ENCODE measurements at regions not wholly inside any gene's neighbourhood (a gene's known extent, or its start where the extent isn't known, plus 50 kb on each side); places are given as distances from the start of the nearest gene placed in this dataset.
"Not testable (repeated sequence)": the region's sequence is repeated elsewhere in the genome, so short reads cannot be mapped to it uniquely, and the experiment has no call there.

GRCh38 chr17:77833769-77834168, 124.7 kb upstream of the TNRC6C start:
- no peaks in the 10 kb centered on the region for H3K36me3 Mint-ChIP-seq (ENCODE audit: low read depth, unreplicated experiment)
- H3K9me3 Mint-ChIP-seq (ENCODE audit: unreplicated experiment): no peaks in the 10 kb centered on the region
- no peak overlapping the region for H3K4me3 Mint-ChIP-seq (ENCODE audit: unreplicated experiment)
- peaks cover 1% of the 10 kb centered on the region for H3K27me3 Mint-ChIP-seq (ENCODE audit: unreplicated experiment)
- TF ChIP-seq, protein P1, sequence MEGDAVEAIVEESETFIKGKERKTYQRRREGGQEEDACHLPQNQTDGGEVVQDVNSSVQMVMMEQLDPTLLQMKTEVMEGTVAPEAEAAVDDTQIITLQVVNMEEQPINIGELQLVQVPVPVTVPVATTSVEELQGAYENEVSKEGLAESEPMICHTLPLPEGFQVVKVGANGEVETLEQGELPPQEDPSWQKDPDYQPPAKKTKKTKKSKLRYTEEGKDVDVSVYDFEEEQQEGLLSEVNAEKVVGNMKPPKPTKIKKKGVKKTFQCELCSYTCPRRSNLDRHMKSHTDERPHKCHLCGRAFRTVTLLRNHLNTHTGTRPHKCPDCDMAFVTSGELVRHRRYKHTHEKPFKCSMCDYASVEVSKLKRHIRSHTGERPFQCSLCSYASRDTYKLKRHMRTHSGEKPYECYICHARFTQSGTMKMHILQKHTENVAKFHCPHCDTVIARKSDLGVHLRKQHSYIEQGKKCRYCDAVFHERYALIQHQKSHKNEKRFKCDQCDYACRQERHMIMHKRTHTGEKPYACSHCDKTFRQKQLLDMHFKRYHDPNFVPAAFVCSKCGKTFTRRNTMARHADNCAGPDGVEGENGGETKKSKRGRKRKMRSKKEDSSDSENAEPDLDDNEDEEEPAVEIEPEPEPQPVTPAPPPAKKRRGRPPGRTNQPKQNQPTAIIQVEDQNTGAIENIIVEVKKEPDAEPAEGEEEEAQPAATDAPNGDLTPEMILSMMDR (IDR thresholded peaks at IDR 0.05; ENCODE audit: unreplicated experiment): no peak
- no peak for DNase-seq (ENCODE audit: low spot score)
- no peak overlapping the region for H3K27ac Mint-ChIP-seq (ENCODE audit: unreplicated experiment)
- H3K4me1 Mint-ChIP-seq (ENCODE audit: unreplicated experiment): no peaks in the 10 kb centered on the region

DNA sequence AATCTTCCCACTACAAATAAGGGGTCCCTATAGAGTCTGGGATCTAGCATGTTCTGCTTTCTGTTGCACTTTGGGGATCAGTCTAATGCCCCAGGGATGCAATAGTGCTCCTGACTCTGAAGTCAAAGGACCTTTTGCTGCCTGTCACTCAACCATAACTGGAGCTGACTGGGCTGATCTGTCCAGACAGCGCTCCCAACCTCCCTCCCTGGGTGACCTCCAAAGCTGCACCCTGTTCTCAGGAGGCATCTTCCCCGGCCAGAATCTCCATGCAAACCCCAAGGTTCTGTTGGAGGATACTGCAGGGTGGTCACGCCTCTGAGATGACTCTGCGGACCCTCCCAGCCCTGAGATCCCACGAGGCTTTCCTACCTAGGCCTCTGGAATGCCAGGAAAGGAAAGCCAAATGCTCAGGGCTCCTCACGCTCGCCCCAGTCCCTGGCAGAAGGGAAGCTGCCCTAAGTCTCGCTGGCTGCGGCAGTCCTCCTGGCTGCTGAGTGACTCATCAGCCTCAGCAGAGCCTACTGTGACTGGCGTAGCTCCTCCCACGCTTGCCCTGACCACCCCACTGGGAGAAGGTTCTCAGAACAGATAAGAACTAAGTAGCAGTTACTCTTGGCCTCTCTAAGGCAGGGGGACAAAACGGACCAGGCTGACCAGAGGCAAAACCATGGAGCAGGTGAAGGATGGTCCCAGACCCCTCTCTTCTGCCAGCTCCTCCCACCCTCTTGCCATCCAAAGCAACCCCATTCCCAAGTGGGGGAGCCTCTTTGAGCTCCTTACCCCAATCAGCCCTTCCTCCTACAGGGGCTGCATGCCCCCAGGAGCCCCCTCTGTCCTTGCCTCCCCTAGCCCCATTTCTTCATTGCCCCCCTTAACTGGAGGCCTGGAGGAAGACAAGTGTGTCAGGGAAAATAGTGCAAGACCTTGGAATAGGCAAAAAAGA, 124.1 kb upstream of the TNRC6C start:
- H3K27ac Mint-ChIP-seq (ENCODE audit: unreplicated experiment): no peak overlapping the region
- no peaks in the 10 kb centered on the region for H3K36me3 Mint-ChIP-seq (ENCODE audit: low read depth, unreplicated experiment)
- no peaks in the 10 kb centered on the region for H3K4me1 Mint-ChIP-seq (ENCODE audit: unreplicated experiment)
- H3K4me3 Mint-ChIP-seq (ENCODE audit: unreplicated experiment): no peak overlapping the region
- TF ChIP-seq, protein P1 (IDR thresholded peaks at IDR 0.05; ENCODE audit: unreplicated experiment): no peak
- no peaks in the 10 kb centered on the region for H3K9me3 Mint-ChIP-seq (ENCODE audit: unreplicated experiment)
- DNase-seq (ENCODE audit: low spot score): no peak
- peaks cover 1% of the 10 kb centered on the region for H3K27me3 Mint-ChIP-seq (ENCODE audit: unreplicated experiment)

DNA sequence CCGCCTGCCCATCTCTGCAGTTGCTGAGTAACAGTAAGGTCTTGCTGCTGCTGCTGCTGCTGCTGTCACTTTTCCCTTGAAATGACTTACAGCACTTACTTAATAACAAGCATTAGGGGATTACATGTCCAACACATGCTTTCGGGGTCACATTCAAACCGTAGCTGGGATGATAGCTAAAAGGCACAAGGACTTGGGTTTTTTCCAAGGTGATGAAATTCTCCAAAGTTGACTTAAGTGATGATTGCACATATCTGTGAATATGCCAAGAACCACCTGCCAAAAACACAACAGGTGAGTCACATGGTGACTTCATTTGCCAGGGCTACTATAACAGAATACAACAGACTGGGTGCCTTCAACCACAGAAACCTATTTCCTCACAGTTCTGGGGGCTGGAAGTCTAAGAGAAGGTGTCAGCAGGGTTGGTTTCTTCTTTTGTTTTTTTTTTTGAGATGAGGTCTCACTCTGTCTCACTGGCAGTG, 121.9 kb upstream of the TNRC6C start:
- H3K27me3 Mint-ChIP-seq (ENCODE audit: unreplicated experiment): peaks cover 4% of the 10 kb centered on the region
- TF ChIP-seq, protein P1 (IDR thresholded peaks at IDR 0.05; ENCODE audit: unreplicated experiment): no peak
- no peak overlapping the region for H3K4me3 Mint-ChIP-seq (ENCODE audit: unreplicated experiment)
- H3K9me3 Mint-ChIP-seq (ENCODE audit: unreplicated experiment): no peaks in the 10 kb centered on the region
- no peak overlapping the region for H3K27ac Mint-ChIP-seq (ENCODE audit: unreplicated experiment)
- no peaks in the 10 kb centered on the region for H3K36me3 Mint-ChIP-seq (ENCODE audit: low read depth, unreplicated experiment)
- DNase-seq (ENCODE audit: low spot score): no peak
- no peaks in the 10 kb centered on the region for H3K4me1 Mint-ChIP-seq (ENCODE audit: unreplicated experiment)

- H3K36me3 Mint-ChIP-seq (ENCODE audit: low read depth, unreplicated experiment); H3K9me3 Mint-ChIP-seq (ENCODE audit: unreplicated experiment); DNase-seq (ENCODE audit: low spot score); H3K27me3 Mint-ChIP-seq (ENCODE audit: unreplicated experiment); H3K4me1 Mint-ChIP-seq (ENCODE audit: unreplicated experiment); H3K4me3 Mint-ChIP-seq (ENCODE audit: unreplicated experiment); H3K27ac Mint-ChIP-seq (ENCODE audit: unreplicated experiment): not testable (repeated sequence)
Measured at GRCh38 chr17:77837072-77837471, 121.4 kb upstream of the TNRC6C start.

GRCh38 chr17:77837917-77838316, 120.6 kb upstream of the TNRC6C start:
- Mint-ChIP-seq H3K36me3 (ENCODE audit: low read depth, unreplicated experiment) (no peaks in the 10 kb centered on the region), H3K27me3 (ENCODE audit: unreplicated experiment) (peaks cover 2% of the 10 kb centered on the region), H3K4me3 (ENCODE audit: unreplicated experiment) (no peak overlapping the region), H3K4me1 (ENCODE audit: unreplicated experiment) (no peaks in the 10 kb centered on the region), H3K27ac (ENCODE audit: unreplicated experiment) (no peak overlapping the region), H3K9me3 (ENCODE audit: unreplicated experiment) (no peaks in the 10 kb centered on the region)
- TF ChIP-seq, protein P1 (IDR thresholded peaks at IDR 0.05; ENCODE audit: unreplicated experiment): no peak
- DNase-seq (ENCODE audit: low spot score): no peak
